GF-D8 (cell line): ENCODE measurements at regions not wholly inside any gene's neighbourhood (a gene's known extent, or its start where the extent isn't known, plus 50 kb on each side); places are given as distances from the start of the nearest gene placed in this dataset.
"Not testable (repeated sequence)": the region's sequence is repeated elsewhere in the genome, so short reads cannot be mapped to it uniquely, and the experiment has no call there.

Source experiments
- DNase-seq: peaks from one replicate; lab custom pipeline; 2025; lab: John Stamatoyannopoulos, UW

DNA sequence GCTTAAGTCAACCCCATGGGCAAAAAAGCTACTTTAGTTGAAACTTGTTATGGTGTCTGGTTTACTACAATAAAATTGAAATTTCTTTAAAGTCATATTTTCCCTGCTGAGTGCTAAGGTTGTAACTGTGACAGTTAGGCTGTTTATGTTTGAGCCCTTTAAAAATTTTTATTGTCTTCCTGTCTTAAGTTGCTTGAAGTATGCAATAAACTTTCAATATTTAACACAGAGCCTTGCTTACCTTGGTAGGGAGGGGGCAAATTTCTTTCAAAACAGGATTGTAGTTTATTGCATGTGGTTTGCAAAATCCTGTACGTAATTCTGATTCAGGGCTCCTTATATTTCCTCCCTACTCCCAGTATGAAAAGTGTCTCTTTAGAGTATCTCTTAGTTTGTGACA, 465.5 kb upstream of the ACTBL2 start:
- DNase-seq: no peak

DNA sequence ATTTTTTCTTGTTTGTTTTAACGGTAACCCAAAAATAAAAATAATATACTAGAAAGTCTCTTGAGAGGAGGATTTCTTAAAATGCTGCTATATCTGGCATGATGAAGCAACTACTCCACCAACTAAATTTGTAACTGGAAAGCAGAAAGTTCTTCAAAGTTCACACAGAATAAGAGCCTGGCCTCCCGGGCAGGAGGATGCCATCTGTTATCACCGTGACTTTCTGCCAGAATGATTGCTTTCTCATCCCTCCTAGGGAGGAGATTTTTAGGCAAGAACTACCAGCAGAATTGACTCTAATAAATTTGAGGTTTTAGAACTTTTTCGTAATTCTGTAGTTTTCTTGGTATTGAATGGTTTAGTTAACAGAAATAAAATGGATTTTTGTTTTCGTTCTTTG, 464.6 kb upstream of the ACTBL2 start:
- DNase-seq: no peak

DNA sequence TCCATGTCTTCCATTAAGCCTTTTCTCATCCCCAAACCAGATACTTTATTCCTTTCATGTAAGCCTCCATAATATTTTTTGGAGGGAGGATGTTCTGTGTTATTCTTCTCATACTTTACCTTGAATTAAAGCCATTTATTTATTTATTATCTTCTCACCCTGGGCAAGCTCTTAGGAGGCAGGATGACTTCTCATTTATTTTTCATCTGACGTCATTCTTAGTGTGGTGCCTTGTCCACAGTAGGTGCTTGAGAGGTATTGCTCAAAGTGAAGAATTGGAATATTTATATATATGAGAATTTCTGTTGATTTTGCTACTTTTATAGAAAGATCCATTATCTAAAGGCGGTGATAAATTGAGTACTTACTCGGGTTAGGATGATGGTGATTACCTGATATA, 458.3 kb upstream of the ACTBL2 start:
- no peak for DNase-seq

DNA sequence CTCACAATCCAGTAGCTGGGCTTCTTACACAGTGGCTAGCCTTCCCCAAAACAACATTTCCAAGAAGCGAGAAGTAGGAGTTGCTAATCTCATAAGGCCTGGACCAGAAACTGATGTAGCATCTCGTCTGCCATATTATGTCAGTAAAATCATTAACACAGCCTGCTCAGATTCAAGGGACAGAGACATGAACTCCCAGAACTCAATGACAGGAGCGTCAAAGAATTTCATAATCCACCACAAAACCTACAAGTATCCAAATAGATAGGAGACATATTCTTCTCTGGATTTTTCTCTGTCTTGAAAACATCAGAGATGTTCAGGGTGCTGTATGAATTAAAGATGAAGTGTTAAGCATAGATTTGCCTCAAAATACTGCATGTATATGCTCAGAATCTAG, 457.6 kb upstream of the ACTBL2 start:
- no peak for DNase-seq

DNA sequence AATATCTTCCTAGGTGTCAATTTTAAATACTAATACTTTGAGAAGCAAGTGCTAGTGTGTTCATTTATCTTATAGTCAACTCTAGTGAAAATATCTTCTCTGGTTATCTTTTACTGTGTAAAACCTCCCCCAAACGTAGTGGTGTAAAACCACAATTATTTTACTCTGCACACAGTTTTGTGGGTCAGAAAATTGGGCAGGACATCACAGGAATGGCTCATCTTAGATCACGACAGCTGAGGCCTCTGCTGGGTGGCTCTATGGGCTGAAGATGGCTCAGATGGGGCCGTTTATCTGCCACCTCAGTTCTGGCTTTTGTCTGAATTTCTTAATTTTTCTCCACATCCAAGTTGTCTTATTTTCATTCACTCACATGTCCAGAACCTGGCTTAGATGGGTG, 457.2 kb upstream of the ACTBL2 start:
- DNase-seq: no peak

DNA sequence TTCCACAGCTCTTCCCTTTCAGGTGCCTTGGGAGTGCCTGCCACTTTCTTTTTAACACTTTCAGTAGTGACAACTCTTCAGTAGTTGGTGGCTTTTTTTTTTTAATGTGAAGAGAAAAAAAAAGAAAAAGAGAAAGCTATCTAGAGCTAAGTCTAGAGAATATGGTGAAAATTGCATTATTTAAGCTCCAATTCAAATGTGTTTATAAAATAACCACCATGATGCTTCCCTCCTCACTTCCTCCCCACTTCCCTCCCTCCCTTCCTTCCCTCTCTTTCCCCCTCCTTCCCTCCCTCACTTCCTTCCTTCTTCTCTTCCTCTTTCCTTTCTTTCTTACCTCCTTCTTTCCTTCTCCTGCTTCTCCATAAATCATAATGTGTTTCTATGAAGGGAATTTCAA, 456.7 kb upstream of the ACTBL2 start:
- DNase-seq: no peak

DNA sequence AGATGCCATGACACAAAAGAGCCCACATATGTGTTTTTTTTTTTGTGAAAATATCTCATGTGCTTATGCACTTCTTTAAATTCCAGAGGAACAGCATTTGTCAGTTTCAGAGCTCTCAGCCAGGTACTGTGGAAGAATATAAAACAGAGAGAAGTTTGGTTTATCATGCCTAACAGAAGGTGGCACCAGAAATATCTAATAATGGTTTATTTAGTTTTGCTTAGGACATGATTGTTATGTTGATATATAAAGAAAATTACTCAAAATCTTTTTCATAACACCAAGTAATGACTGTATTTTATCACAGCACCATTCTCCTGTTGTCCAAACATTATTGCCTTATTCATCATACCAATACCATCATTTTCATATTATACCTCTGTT, 455.6 kb upstream of the ACTBL2 start:
- DNase-seq: no peak

DNA sequence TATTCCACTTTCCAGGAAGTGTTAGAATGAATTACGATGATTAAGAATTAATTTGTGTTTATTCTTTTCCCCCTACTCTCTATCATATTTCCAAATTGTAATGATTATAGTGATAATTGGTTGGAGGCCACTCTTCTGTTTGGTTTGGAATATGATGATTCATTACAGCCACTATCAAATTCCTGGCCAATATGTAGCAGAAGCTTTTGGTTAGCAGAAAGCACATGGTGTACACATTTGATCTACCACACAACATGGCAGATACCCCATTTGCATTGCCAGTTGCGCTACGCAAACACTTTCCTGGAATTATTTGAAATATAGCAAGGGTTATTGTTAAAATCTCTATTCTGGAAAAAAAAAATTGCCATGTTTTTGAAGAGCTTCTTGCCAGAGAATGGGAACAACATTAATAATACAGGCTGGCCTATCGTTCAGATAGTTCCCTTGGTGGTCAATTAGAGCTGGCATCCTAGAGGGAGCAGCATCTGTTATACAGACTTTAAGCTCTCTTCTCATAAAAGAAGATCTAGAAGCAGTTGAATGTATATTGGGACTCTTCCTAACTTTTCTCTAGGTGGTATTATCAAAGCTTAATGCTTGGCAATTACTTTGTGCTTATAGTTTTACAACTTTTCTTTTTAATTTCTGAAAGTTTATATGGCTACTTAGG, 455.0 kb upstream of the ACTBL2 start:
- no peak for DNase-seq

DNA sequence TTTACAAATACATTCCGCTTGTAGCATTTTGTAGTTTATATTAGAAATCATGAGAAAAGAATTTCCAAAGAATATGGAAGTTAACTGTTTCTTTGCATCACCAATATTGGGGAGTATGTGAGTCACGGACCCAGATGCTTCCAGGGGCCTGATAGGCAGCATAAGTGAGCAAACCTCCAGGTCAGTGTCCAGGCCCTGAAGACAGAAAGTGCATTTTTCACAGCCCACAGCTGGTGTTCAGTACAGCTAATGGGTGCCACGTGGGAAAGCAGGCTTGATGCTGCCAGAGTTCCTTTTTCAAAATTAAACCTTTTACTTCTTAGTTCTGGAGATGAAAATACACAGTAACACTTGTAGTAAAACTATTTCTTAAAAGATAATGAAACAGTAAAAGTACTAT, 454.4 kb upstream of the ACTBL2 start:
- no peak for DNase-seq

DNA sequence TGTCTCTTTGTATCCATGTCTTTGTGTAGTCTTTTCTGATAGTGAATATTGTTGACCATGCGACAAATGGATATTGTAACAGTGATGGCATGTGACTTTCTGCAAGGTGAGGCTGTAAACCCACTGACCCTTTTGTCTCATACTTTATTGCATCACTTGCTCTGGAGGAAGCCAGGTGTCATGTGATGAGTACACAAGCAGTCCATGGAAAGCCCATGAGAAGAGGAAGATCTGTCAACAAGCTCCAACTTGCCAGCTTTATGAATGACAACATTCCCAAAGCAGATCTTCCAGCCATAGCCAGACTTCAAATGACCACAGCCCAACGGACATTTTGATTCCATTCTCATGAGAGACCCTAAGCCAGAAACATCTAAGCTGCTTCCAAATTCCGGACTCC, 450.1 kb upstream of the ACTBL2 start:
- no peak for DNase-seq

DNA sequence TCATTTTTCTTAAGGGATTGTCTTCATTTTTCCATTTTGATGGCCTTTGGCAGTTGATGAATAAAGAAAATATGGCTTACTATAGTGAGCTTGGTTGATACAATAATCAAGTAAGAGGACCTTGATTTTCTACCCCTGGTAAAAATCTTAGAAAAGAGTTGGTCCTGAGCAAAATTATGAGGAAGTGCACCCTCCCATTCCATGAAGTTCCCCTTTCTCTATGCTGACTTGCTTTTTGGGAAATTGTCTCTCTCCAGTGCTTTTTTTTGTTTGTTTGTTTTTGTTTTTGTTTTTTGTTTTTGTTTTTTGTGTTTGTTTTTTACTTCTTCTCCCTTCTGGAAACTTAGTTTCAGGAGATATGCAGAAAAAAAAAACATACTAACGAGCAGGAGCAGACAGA, 449.2 kb upstream of the ACTBL2 start:
- DNase-seq: no peak

DNA sequence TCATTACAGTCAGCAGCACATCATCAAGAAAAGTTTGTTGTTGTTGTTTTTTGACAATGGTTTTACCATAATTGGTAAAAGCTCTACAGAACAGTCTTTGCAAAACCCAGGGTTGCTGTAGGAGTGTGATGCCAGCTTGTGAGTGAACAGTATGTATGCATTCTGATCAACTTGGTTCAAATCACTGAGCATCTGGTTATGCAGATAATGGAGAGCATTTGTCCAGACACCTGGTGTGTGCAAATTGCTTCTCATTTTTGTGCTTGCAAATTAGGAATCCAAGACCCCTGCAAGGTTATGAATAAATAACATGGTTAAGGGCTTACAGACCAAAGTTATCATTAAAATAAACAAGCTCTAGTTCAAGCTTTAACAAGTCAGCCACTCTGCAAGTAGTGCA, 448.7 kb upstream of the ACTBL2 start:
- DNase-seq: no peak

DNA sequence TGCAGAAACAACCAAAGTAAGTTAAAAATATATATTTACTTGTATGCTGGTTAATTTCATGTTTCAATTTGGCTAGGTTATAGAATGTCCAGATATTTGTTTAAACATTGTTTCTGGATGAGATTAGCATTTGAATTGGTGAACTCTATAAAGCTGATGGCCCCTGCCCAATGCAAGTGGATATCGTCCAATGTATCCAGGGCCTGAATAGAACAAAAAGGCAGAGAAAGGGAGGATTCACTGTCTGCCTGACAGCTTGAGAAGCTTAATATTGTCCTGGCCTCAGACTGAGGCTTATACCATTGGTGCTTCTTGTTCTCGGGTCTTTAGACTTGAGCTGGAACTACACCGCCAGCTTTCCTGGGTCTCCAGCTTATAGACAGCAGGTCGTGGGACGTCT, 446.7 kb upstream of the ACTBL2 start:
- DNase-seq: no peak

DNA sequence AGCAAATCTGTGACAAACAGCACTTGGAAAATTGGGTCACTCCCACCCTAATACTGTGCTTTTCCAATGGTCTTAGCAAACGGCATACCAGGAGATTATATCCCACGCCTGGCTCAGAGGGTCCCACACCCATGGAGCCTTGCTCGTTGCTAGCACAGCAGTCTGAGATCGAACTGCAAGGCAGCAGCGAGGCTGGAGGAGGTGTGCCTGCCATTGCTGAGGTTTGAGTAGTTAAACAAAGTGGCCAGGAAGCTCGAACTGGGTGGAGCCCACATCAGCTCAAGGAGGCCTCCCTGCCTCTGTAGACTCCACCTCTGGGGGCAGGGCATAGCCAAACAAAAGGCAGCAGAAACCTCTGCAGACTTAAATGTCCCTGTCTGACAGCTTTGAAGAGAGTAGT, 440.5 kb upstream of the ACTBL2 start:
- DNase-seq: not testable (repeated sequence)

DNA sequence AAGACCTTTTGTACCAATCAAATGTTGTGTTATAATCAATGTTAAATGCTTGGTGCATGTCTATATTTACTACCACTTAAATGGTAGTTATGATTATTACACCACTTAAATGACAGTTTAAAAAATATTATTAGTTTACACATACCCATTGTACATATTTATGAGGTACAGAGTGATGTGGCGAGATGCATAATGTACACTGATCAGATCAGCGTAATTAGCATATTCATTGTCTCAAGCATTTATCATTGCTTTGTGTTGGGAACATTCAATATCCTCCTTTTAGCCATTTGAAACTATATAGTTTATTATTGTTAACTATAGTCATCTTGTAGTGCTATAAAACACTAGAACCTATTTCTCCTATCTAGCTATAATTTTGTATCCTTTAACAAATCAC, 434.4 kb upstream of the ACTBL2 start:
- no peak for DNase-seq

DNA sequence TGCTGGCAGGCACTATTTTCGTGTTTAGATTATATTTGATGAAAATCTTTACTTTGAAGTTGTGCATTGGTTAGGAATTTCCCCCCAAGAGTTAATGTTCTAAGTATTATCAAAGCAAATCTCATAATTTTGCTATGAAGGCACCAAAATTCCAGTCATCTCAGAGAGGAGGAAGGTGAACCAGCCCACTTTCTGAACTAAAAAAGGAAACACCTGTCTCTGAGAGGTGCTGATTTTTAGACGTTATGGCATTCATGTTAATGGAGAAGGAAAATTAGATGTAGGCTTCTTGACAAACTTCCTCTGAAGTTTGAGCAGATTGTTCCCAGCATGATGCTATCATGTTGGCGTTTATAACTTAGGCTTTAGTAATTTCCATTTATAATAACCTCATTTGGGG, 432.9 kb upstream of the ACTBL2 start:
- no peak for DNase-seq

DNA sequence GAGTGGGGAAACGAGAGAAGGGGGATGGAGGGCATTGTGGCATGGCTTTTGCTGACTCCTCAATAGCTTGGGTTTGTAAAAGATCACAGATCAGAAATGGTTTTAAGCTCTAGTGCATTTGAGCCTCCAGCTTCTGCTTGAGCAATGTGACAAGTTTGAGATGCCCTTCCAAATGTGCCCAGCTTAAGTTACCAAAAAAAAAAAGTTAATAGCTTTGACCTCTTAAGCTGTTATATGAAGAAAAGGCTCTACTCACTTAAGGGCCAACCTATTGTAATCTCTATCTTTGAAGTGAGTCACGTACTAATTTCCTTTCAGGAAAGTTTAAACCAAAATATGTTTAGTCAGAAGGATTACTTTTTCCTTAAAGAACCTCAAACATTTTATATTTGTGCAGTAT, 428.8 kb upstream of the ACTBL2 start:
- no peak for DNase-seq

DNA sequence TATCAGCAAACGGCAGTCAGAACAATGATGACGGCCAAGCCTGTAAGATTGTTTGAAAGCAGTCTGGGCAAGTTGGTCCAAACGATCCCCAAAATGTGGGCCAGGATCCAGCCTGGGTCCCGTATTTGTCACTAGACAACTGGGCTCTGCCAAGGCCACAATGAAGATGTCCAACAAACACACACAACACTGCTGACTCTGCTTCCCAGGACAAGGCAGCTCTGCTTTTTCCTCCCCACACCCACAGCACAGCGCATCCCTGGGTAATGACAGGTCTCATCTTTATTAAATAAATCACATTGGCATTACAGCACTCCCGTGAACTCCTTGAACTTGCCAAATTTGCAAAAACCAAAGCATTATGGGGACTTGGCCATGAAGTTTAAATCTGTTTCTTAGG, 424.1 kb upstream of the ACTBL2 start:
- DNase-seq: no peak

DNA sequence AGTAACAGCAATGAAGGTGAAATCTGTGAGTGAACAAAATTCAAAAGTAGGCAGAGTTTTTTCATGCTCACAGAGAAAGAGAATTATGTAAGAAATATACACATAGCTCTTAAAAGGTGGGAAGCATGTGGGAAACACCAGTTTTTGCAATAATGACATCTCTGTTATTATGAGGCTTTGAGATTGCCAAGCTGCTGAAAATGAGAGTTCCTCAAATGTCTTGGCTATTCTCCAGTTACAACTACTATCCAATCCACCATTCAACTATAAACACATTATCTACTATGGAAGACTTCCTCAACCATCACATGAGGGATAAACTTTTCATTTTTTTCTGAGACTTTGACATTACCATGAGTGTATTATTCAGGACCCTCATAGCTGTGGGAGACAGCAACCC, 420.8 kb upstream of the ACTBL2 start:
- DNase-seq: no peak

DNA sequence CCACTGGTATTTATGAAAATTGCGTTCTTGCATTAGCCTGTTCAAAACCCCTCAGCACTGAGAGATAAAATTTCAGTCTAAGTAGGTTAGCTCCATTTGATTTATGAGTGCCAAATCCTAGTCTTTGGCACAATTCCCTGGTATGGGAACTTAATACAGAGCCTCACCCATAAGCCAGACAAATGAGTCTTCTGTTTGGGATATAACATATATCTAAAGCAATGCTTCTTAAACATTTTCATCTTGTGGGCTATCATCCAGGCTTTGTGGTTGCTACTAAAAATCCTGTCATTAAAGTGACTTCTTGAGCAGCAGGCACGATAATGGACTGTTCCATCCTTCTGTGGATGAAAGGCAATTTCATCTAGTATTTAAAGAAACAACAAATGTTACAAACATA, 419.5 kb upstream of the ACTBL2 start:
- no peak for DNase-seq

DNA sequence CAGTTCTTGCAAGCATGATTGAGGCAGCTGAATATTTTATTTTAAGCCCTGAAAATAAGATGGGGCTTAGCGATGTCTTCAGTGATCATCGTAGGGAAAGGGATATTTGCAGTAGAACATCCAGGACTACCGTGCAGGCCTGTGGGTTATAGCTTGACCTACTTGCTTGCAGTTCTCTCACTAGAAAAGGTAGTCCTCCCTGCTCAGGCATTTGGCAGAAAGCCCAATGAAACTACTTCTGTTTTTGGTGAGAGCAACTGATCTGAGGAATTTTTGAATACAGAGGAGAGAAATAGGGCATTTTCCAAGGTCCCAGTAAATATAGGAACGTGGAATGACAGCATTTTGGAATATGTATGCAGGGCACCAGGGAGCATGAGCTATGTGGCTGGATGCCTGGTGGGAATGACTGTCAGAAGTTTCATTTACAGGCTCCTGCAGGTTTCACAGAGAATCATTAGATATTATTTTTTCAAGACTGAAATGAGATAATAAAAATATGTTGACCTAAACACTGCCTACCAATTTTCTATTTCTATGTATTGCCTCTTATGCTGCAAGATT, 417.9 kb upstream of the ACTBL2 start:
- DNase-seq: no peak

DNA sequence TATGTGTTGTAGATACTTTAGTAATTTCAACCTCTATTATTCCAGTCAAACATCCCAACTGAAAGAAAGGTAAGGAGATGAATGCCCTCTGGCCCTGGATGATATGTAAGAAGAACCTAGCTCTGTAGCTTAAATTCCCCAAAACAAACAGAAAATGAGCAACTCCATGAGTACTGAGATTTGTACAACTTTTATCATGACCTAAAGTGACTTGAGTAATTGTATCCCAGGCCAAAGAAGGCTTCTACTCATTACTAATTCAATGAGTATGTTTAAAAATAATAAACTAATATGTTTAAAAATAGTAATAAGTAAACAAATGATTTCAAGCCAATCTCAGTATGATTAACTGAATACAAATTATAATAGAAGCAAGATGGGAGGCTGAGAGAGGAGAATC, 414.0 kb upstream of the ACTBL2 start:
- DNase-seq: no peak

DNA sequence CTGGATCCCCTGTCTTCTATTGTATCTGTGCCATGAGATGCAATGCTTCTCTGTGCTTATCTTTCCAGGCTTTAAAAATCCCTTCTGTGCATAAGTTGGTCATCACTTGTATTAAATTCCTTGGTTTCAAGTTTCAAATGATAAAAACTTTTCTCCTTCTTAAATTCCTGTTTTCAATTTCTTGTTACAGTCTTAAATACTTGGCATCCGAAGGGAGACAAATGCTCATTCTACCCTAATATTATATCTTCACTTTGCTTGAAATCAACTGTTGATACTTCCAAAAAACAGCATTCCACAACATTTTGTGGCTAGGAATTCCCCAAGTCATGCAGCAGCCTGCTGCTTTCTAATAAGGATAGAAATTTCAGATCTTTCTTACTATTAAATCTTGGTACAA, 413.2 kb upstream of the ACTBL2 start:
- DNase-seq: no peak

DNA sequence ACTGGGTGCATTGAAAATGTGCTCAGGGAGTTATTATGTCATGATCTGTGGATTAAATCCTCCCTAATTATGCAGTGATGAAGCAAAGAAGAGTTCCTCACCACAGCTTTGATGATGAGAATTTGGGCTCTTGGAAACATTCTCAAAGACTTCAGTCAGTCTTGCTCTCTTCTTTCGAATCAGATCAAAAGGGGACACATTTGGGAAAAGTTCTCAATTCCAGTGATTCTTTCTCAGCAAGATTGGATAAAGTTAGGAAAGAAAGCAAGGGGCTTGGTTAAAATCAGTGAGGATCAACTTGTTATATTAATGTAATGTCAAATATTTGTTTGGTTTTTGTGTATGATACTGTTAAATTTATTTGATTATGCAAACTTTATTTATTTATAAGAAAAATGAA, 411.3 kb upstream of the ACTBL2 start:
- no peak for DNase-seq

DNA sequence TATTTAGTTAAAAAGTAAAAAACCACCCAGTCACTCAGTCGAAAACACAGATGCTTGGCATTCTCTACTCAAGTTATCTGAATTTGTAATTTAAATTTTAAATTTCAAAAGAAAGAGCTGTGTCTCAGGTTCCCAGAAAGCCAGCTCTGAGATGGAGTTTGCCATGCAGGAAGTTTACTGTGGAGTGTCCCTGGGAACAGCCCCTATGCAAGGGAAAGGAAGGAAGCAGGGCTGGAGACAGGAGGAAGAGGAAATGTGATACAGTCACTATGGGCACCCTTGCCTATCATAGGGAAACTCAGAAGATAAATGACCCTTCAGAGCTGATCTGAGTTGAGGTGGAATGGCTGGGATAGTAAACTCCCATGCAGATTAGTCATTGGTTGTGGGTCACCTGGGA, 408.8 kb upstream of the ACTBL2 start:
- no peak for DNase-seq
